Suprapubic skin (tissue), 4 donors: ENCODE measurements at regions not wholly inside any gene's neighbourhood (a gene's known extent, or its start where the extent isn't known, plus 50 kb on each side); places are given as distances from the start of the nearest gene placed in this dataset.
"Not testable (repeated sequence)": the region's sequence is repeated elsewhere in the genome, so short reads cannot be mapped to it uniquely, and the experiment has no call there.

Source experiments
- DNase-seq, 2 donors: peaks; one replicate each; pipeline ENCODE4 v3.0.0-alpha.2; 2019; ENCODE audit warnings: low spot score in 2 of 2
- H3K27ac ChIP-seq: fragments of 200-600 bp; sonication (generic); one replicate; pipeline ENCODE4 v1.5.1; 2019
- H3K27me3 ChIP-seq: fragments of 200-600 bp; sonication (generic); one replicate; pipeline ENCODE4 v1.5.1; 2019
- H3K36me3 ChIP-seq: fragments of 200-600 bp; sonication (generic); one replicate; pipeline ENCODE4 v1.5.1; 2019
- H3K4me1 ChIP-seq: fragments of 200-600 bp; sonication (generic); one replicate; pipeline ENCODE4 v1.5.1; 2019
- H3K4me3 ChIP-seq: fragments of 200-600 bp; sonication (generic); one replicate; pipeline ENCODE4 v1.5.1; 2019; ENCODE audit warnings: mild to moderate bottlenecking
- H3K9me3 ChIP-seq: fragments of 200-600 bp; sonication (generic); one replicate; pipeline ENCODE4 v1.5.1; 2019
- EP300 ChIP-seq: sonication (generic); formaldehyde crosslinking; IDR thresholded peaks from one replicate; pipeline ENCODE4 v1.6.1; 2017; ENCODE audit warnings: antibody characterized with exemption
- POLR2A ChIP-seq, 2 donors: fragments of 450-650 bp; IDR thresholded peaks; one replicate each; pipeline ENCODE4 v1.6.1; 2017; ENCODE audit warnings: antibody characterized with exemption in 2 of 2, mild to moderate bottlenecking in 2 of 2, moderate library complexity in 2 of 2
- POLR2AphosphoS5 ChIP-seq, 3 donors: sonication (generic); formaldehyde crosslinking; IDR thresholded peaks; one replicate each; pipeline ENCODE4 v1.6.1; 2017; ENCODE audit warnings: antibody characterized with exemption in 3 of 3
- WGBS: methylation state at CpG from one replicate; pipeline ENCODE4 v1.1.5; 2018; 5-methylcytosine and 5-hydroxymethylcytosine counted together
- TF ChIP-seq, protein P1 (sequence below), 2 donors: fragments of 200-600 bp in 1 of 2; fragments of 450-650 bp in 1 of 2; sonication (generic) in 1 of 2; IDR thresholded peaks; one replicate each; pipeline ENCODE4 v1.5.1; 2016 to 2019; ENCODE audit warnings: antibody characterized with exemption in 2 of 2, mild to moderate bottlenecking in 1 of 2, moderate library complexity in 1 of 2

DNA sequence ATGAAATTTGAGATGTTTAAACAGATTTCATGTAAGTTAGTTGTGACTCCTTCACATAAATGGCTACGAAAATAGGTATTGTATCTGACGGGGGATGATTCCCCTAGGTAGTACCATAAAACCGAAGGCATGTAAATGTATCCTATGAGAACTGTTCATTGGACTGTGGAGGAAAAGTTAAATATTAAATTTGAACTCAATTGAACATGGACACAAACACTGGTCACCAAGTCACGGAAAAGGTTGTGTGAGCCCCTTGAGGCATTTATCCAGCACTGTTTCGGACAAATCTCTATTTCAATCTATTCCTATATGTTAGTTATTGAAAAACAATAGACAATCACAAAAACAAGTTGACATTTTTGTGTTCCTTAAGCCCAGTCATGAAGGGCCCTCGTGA is 1014.3 kb upstream of the NOVA1 start:
- TF ChIP-seq POLR2AphosphoS5 (IDR thresholded peaks at IDR 0.05) (no peak), POLR2A (IDR thresholded peaks at IDR 0.05) (no peak), EP300 (no peak)
- TF ChIP-seq, protein P1, sequence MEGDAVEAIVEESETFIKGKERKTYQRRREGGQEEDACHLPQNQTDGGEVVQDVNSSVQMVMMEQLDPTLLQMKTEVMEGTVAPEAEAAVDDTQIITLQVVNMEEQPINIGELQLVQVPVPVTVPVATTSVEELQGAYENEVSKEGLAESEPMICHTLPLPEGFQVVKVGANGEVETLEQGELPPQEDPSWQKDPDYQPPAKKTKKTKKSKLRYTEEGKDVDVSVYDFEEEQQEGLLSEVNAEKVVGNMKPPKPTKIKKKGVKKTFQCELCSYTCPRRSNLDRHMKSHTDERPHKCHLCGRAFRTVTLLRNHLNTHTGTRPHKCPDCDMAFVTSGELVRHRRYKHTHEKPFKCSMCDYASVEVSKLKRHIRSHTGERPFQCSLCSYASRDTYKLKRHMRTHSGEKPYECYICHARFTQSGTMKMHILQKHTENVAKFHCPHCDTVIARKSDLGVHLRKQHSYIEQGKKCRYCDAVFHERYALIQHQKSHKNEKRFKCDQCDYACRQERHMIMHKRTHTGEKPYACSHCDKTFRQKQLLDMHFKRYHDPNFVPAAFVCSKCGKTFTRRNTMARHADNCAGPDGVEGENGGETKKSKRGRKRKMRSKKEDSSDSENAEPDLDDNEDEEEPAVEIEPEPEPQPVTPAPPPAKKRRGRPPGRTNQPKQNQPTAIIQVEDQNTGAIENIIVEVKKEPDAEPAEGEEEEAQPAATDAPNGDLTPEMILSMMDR (IDR thresholded peaks at IDR 0.05), result no peak
- WGBS, result 85% methylated on average over 6 of the region's 6 CpGs
- no peaks in the 10 kb centered on the region for H3K4me1 ChIP-seq
- no peaks in the 10 kb centered on the region for H3K36me3 ChIP-seq
- no peak overlapping the region for H3K27ac ChIP-seq
- no peaks in the 10 kb centered on the region for H3K27me3 ChIP-seq
- no peak for DNase-seq
- no peaks in the 10 kb centered on the region for H3K9me3 ChIP-seq
- no peak overlapping the region for H3K4me3 ChIP-seq

DNA sequence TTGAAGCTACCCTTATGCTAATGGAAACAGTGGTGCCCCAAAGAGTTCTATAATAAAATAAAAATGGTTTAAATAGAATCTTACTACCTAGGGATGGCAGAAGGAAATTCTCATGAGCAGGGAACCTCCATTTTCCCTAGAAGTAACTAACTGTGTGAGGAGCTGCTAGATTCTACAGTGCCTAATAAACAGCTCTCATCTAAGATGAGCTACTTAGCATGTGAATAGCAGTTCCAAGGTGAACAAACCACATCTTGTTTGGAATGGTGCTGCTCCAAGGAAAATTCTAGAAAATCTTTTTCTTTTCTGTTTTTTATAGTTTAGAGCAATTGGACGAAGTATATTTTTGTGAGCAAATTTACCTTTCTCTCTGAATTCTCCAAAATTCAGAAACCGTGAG is 1015.3 kb upstream of the NOVA1 start:
- 88% methylated on average over 2 of the region's 2 CpGs for WGBS
- DNase-seq, result no peak
- Histone ChIP-seq H3K9me3 (no peaks in the 10 kb centered on the region), H3K36me3 (no peaks in the 10 kb centered on the region), H3K27me3 (no peaks in the 10 kb centered on the region), H3K27ac (no peak overlapping the region), H3K4me3 (no peak overlapping the region), H3K4me1 (no peaks in the 10 kb centered on the region)
- TF ChIP-seq POLR2AphosphoS5 (IDR thresholded peaks at IDR 0.05), result no peak
- TF ChIP-seq, protein P1 (IDR thresholded peaks at IDR 0.05), result no peak
- TF ChIP-seq EP300, result no peak
- TF ChIP-seq POLR2A (IDR thresholded peaks at IDR 0.05), result no peak

GRCh38 chr14:27623782-27624181 is 1025.9 kb upstream of the NOVA1 start:
- peaks cover 11% of the 10 kb centered on the region for H3K9me3 ChIP-seq
- H3K27me3 ChIP-seq, result no peaks in the 10 kb centered on the region
- no peak overlapping the region for H3K27ac ChIP-seq
- H3K4me3 ChIP-seq, result no peak overlapping the region
- TF ChIP-seq, protein P1 (IDR thresholded peaks at IDR 0.05), result no peak
- TF ChIP-seq EP300 (no peak), POLR2A (IDR thresholded peaks at IDR 0.05) (no peak), POLR2AphosphoS5 (IDR thresholded peaks at IDR 0.05) (no peak)
- DNase-seq, result no peak
- 96% methylated on average over 1 of the region's 1 CpG for WGBS
- no peaks in the 10 kb centered on the region for H3K4me1 ChIP-seq
- no peaks in the 10 kb centered on the region for H3K36me3 ChIP-seq

- Histone ChIP-seq H3K4me1 (no peaks in the 10 kb centered on the region), H3K27me3 (no peaks in the 10 kb centered on the region), H3K4me3 (no peak overlapping the region), H3K36me3 (no peaks in the 10 kb centered on the region), H3K27ac (no peak overlapping the region), H3K9me3 (no peaks in the 10 kb centered on the region)
- TF ChIP-seq POLR2A (IDR thresholded peaks at IDR 0.05), result no peak
- TF ChIP-seq, protein P1 (IDR thresholded peaks at IDR 0.05), result no peak
- no peak for TF ChIP-seq POLR2AphosphoS5 (IDR thresholded peaks at IDR 0.05)
- no peak for TF ChIP-seq EP300
- 83% methylated on average over 15 of the region's 15 CpGs for WGBS
- no peak for DNase-seq
These were observed 1036.5 kb upstream of the NOVA1 start for GRCh38 chr14:27634056-27634970.

- H3K27ac ChIP-seq, H3K36me3 ChIP-seq, H3K27me3 ChIP-seq, H3K4me3 ChIP-seq, H3K4me1 ChIP-seq, DNase-seq: not testable (repeated sequence)
- peaks cover 13% of the 10 kb centered on the region for H3K9me3 ChIP-seq
- WGBS, result 88% methylated on average over 1 of the region's 1 CpG
These were observed 1042.9 kb upstream of the NOVA1 start for GRCh38 chr14:27640688-27641087.
